DOHH2 (cell line): ENCODE measurements at regions not wholly inside any gene's neighbourhood (a gene's known extent, or its start where the extent isn't known, plus 50 kb on each side); places are given as distances from the start of the nearest gene placed in this dataset.

Experiments
- EZH2phosphoT487 ChIP-seq: fragments of 200-600 bp; sonication (generic); IDR thresholded peaks from 2 replicates; pipeline ENCODE4 v1.6.1; 2017; ENCODE audit warnings: borderline replicate concordance, mild to moderate bottlenecking, antibody characterized with exemption, low read length, moderate library complexity, mixed read lengths
- TF ChIP-seq, protein P1 (sequence below): fragments of 200-600 bp; sonication (generic); IDR thresholded peaks from one replicate; pipeline ENCODE4 v1.5.1; 2014; ENCODE audit warnings: antibody characterized with exemption, mild to moderate bottlenecking, low read depth, low read length; ENCODE audit not compliant: poor library complexity, severe bottlenecking

DNA sequence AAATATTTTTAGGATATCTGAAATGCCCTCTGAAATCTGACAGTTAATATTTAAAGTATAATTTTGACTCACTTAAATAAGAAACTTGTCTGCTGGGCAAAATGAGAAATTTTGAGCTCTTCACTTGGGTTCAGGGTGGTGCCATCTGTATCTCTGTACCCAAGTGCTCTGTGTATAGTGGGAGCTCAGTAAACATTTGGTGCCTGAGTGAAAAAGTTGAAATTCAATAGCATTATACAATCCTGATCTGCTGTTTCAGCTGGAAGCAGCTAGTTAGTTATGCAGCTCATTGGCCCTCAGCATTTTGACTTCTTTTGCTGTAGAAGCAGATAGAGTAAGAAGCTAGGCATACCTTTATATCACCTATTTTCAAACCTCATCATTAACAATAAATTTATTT lies 73.3 kb downstream of the RPE65 start:
- TF ChIP-seq, protein P1, sequence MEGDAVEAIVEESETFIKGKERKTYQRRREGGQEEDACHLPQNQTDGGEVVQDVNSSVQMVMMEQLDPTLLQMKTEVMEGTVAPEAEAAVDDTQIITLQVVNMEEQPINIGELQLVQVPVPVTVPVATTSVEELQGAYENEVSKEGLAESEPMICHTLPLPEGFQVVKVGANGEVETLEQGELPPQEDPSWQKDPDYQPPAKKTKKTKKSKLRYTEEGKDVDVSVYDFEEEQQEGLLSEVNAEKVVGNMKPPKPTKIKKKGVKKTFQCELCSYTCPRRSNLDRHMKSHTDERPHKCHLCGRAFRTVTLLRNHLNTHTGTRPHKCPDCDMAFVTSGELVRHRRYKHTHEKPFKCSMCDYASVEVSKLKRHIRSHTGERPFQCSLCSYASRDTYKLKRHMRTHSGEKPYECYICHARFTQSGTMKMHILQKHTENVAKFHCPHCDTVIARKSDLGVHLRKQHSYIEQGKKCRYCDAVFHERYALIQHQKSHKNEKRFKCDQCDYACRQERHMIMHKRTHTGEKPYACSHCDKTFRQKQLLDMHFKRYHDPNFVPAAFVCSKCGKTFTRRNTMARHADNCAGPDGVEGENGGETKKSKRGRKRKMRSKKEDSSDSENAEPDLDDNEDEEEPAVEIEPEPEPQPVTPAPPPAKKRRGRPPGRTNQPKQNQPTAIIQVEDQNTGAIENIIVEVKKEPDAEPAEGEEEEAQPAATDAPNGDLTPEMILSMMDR: no peak
- TF ChIP-seq EZH2phosphoT487: no peak
